SKM-1 (cell line): ENCODE measurements at regions not wholly inside any gene's neighbourhood (a gene's known extent, or its start where the extent isn't known, plus 50 kb on each side); places are given as distances from the start of the nearest gene placed in this dataset.
"Not testable (repeated sequence)": the region's sequence is repeated elsewhere in the genome, so short reads cannot be mapped to it uniquely, and the experiment has no call there.

Experiments
- DNase-seq: peaks from one replicate; lab custom pipeline; 2025; ENCODE audit not compliant: unreplicated experiment; lab: John Stamatoyannopoulos, UW

DNA sequence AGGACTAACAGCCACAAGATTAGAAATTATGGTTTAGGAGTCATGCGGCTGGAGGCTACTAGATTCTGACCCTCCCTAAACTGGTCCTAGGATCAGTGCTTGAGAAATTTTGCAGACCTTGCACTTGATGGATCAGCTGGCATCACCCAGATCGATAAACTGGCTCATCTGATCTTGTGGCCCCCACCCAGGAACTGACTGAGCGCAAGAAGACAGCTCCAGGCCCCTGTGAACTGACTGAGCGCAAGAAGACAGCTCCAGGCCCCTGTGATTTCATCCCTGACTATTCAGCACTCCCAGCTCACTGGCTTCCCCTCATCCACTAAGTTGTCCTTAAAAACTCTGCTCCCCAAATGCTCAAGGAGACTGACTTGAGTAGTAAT is 67.8 kb downstream of the MRPL36 start:
- DNase-seq: not testable (repeated sequence)

DNA sequence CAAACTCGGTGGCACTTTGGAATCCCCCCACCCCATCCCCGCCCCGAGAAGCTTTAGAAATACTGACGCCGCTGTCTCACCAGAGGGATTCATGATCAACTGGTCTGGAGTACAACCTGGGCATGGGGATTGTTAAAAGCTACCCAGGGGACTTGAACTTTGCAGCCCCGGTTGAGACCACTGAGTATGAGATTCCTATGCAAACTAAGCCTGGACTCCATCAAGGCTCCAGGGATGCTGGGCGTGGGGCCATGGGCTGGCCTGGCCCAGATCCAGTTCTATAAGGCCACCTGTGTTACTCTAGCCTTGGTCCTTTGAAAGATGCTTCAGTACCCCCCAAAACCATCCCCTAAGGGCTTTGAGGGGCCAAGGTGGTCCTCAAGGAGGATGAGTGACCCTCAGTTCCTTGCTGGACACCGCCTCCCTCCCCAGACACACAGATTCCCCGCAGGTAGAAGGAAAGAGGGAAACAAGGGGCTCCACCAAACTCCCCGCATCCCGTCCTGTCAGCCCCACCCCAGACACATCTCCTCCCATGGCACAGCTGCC is 68.5 kb downstream of the MRPL36 start:
- DNase-seq: no peak

DNA sequence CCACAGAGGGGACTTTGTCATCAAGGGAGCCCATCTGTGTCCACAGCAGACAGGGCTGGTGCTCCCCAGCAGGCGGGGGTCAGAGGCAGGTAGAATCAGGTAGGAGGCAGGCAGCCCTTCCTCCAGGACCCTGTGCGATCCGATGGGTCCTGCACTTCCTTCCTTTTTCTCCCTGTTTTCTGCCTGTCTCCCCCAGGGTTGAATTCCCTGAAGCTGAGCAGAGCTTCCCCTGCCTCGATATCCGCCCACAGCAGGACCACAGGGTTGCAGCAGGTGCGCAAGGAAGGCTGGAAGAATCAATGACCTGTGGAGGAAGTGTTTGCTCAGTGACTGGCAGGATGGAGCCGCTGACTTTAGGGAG is 69.2 kb downstream of the MRPL36 start:
- no peak for DNase-seq

DNA sequence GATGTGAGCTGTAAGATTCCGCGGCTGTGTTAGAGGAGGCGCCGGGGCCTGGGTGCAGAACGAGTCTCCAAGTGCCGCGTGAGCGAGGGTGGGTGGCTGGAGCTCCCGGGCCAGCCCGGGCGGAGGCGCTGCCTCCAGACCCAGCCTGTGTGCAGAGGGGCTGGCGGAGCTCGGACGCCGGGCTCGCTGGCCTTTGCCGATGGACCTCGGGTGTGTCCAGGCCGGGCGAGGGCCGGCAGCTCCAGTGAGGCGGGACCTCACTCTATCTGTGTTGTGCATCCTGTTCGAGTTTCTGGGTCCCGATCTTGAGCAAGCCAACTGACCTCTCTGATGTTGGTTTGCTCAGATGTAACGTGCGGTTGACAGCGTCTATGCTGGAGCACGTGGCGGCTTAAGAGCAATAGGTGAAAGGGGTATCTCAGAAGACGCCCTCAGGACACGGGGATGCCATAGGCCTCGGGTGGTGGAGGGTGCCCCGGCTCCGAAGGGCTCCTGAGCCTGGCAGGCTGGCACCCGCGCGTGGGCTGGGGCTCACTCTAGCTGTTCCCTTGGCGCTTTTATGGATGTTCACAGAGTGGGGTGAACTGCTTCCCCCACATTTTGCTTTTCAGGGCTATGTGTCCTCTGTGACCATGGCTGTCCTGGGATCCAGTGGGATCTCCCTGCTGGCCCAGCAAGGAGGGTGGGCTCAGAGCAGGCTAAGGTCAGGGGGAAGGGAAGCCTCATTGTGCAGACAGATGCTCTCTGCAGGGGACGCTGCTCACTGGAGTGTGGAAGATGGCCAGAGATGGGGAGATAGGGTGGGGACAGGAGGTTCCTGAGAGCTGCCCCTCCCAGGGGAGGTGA is 69.8 kb downstream of the MRPL36 start:
- no peak for DNase-seq

DNA sequence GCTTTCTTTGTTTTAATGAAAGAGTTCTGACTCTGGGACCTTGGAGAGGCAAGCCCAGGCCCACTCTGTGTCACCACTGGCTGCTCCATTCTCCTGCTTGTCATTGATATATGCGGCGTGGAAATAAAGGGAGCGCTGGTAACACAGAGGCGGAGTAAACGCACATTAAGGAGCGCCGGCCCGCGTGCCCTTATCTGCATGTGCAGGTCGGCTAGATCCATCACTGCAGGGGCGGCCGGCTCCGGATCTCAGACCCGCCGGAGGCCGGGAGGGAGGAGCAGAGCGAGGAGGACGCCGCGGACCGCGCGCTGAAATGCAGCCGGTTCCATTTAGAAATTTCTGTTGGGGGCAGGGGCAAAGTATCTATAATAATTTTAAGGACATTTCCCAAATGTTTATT is 70.8 kb downstream of the MRPL36 start:
- no peak for DNase-seq

DNA sequence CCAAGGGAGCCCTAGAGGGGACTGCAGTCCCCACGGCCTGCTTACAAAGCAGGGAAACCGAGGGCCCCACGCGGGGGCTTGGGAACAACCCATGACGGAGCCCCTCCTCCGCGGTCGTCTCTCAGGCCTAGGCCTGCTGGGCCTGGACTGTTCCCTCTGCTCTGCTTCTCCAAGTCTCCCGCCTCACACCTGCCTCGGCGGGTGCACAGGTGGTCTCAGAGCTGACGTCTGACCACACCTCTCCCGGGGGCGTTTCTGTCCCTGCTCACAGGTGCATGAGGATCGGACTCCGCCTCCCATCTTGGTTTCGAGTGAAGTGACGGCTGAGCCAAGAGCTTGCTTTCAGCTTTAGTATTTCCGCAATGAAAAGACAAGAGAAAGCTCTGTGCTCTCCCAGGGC is 72.1 kb downstream of the MRPL36 start:
- DNase-seq: no peak

DNA sequence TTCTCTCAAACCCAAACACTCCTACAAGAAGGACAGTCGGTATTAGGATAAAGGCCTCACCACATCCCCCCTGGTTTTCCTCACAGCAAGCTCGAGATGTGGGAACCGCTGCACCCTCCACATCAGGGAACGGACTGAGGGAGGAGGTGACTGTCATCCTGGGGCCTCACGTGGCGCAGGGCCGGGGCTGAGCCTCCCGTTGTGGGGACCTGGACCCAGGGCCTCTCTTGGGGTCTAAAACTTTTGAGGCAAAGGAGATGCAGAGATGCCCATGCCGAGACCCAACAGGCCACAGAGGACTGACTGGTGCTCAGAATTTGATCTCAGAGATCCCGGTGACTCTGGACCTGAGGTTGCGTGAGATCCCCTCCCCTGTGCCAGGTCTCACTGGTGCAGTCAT is 72.7 kb downstream of the MRPL36 start:
- no peak for DNase-seq

DNA sequence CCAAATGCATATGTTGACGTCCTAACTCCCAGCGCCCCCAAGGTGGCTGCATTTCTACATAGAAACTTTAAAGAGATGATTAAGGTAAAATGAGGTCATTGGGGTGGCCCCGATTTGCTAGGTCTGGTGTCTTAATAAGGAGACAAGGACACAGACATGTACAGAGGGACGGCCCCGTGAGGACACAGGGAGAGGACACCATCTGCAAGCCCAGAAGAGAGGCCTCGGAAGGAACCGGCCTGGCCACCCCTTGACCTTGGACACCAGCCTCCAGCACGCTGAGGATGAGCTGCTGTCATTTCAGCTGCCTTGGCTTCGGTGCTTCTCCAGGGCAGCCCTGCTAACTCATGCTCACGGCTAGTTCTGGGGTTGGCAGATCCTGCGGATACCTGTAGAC is 73.2 kb downstream of the MRPL36 start:
- no peak for DNase-seq

DNA sequence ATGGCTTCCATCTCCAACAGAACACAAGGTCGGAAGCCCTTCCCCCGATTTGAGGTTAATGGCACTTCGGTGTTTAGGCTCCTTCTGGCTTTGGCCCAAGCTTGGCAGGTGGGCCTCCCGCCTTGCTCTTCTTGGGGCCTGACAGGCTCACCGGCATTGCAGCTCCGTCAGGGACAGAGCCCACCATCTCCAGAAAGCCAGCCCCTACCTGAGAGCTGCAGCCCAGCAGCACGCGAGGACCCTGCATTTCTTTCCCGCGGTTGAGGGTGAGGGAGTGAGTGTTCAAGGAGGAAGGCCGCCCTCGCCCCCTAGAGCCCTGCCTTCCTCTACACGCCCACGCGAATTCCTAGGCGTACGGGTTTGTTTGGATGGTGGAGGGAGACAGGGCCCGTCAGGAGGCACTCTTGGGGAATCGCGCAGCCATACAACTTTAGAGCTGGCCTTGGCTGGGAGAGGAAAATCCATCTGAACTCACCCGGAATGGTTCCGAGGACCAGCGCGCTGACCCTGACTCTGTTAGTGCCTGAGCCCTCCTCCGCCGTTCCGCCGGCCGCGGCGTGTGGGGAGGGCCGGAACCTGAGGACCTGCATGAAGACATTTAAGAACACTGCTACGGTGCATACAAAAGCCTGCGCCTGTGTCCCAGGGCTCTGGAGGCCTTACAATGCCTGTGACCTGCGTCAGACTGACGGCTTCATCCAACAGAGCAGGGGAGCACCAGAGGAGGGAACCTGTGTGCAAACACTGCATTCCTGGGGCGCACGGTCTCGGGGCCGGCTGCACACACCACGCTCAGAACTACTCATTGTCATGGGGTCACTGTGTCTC is 73.8 kb downstream of the MRPL36 start:
- DNase-seq: no peak

DNA sequence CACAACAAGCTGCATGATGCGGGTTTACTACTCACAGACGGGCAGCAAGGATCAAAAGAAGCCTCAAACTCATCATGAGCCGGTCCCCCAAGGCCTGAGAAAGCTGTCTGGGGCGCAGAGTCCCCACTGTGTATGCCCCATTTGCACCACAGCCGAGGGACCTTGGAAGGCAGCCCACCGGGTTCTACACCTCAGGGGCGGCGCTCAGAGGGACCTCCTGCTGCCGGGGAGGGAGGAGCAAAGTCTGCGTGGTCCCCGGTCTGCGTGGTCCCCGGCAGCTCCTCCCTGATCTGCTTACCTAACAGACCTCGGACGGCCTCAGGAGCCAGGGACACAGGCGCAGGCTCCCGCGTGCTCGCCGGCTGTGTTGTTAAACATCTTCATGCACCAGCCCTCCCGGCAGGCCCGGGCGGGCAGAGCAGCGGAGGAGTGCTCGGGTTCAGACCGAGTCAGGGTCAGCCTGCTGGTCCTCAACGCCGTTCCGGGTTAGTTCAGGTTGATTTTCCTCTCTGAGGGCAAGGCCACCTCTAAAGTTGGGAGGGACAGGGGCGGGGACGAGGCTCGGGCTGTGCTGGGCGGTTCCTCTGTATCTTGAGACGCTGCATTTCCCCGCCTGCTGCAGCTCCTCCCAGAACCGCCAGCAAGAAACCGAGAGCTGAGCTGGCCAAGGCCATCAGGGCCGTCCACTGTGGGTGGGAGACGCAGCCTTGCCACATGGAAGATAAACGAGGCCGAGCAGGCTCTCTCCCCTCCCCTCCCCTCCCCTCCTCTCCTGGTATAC is 74.6 kb downstream of the MRPL36 start:
- no peak for DNase-seq

DNA sequence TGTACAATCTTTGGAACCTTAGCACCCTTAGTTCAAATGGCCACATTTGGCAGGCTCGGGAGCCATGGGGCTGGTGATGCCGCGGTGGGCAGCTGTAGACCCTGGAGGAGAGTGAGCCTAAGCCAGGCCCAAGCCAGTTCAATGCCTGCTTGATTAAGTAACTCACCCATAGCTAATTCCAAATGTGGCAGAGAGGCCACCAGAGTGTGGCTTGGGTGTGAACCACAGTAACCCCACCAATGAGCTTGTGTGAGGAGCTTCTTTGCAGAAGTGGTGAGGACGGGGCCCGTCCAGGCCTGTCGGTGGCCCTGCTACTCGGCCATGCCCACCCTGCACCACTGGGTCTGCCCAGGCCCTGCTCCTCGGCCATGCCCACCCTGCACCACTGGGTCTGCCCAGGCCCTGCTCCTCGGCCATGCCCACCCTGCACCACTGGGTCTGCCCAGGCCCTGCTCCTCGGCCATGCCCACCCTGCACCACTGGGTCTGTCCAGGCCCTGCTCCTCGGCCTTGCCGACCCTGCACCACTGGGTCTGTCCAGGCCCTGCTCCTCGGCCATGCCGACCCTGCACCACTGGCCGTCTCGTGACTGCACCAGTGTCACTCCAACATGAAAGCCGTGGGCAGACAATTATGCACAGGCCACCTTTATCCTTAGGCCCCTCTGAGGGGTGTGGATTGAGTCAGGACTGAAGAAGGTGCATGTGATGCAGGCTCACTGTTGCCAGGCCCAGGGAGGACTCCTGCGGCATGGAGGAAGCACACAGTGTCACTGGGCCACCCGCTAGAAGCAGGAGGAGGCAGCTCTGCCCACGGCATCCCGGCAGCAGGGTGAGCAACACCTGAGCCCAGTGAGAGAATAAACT is 75.4 kb downstream of the MRPL36 start:
- no peak for DNase-seq

DNA sequence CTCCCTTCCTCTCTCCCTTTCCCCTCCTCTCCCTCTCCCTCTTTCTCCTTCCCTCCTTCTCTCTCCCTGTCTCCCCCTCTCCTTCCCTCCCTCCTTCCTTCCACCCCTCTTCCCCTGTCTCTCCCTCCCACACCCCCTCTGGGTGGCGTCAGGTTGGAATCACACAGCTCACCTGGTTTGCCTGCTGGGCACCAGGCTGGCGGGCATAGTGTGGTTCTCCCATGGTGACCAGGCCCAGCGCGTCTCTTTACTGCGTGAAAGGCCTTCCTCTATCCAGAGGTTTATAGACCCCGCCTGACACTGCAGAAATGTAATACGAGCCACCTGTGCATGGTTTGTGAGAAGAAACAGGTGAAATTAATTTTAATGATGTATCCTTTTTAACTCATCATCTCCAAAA is 76.2 kb downstream of the MRPL36 start:
- DNase-seq: no peak

DNA sequence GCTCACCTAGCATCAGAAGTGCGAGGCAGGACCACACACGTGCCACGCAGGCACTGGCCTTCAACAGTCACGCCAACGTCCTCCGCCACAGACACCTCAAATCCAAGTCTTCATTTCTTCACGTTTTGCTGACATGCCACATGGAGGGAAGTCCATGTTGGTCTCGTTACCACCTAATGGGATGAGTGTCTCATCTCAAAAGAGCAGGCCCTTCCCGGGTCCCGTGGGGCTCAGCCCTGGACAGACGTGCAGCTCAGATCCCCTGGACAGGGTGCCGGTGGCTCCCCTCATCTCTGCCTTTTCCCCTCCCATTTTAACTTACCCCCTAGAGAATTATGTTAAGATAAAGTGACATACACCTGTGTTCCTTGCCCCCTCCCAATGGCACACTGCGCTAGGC is 76.8 kb downstream of the MRPL36 start:
- DNase-seq: no peak

DNA sequence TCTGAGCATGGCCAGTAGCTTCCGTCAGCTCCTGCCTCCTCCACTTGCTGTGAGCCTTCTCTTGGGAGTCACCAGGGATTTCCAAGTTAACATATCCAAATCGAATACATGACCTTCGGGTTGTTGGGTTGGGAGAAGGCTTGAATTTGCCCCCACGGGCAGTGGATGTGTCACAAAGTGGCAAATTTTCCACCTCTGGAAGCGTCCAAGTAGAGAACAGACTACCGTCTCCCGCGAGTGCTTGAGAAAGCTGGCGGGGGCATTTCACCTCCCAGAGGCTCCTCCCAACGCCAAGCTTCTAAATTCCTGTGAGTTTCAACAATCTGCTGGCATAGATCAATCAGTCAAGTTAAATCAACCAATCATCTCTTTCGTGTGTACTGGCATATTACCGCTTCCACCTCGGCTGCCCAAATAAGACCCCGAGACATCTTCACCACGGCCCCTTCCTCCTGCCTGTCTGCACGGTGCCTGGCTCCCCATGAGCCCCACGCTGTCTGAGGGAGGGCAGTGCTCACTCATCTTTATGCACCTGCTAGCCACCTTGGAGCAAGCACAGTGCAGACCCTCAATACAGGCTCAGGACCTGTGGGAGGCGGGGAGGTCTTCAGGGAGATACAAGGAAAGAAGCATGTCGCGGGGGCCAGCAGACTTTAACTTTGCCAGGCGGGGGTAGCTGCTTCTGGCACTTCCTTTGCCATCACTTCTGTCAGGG is 79.1 kb downstream of the MRPL36 start:
- DNase-seq: no peak

DNA sequence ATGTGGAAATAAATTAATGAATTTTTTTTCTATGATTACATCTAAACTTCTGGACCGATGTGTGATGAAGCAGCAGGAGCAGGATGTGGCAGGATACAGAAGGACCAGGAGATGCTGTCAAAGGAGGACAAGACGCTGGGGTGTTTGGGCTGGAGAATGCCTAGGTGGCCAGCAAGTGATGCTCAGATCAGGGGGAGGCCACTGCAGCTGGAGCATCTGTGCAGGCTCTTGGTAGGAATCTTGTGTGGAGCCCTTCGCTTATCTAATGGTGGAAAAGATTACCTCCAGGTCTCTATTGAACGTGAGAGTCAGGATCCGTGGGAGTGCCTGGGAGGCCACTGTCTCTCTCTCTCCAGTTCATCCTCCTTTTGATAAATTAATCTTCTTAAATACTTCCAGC is 79.8 kb downstream of the MRPL36 start:
- no peak for DNase-seq

DNA sequence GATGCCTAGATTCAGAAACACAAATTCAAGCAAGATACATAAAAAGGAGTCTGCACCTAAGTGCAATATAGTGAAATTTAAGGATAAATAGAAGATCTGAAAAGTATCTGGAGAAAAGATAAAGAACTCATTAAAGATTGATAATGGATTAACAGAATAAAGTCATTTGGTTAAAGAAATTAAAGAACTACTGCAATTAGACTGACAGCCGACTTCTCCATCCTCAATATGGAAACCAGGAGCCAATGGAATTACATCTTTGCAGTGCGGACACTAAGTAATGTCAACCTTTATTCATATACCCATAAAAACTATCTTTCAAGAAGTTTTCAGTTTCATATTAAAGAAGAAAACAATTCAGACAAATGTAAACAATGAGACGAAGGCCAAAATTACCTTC is 81.0 kb downstream of the MRPL36 start:
- no peak for DNase-seq

DNA sequence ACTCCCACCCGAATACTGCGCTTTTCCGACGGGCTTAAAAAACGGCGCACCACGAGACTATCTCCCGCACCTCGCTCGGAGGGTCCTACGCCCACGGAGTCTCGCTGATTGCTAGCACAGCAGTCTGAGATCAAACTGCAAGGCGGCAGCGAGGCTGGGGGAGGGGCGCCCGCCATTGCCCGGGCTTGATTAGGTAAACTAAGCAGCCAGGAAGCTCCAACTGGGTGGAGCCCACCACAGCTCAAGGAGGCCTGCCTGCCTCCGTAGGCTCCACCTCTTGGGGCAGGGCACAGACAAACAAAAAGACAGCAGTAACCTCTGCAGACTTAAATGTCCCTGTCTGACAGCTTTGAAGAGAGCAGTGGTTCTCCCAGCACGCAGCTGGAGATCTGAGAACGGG is 89.5 kb downstream of the MRPL36 start:
- not testable (repeated sequence) for DNase-seq

DNA sequence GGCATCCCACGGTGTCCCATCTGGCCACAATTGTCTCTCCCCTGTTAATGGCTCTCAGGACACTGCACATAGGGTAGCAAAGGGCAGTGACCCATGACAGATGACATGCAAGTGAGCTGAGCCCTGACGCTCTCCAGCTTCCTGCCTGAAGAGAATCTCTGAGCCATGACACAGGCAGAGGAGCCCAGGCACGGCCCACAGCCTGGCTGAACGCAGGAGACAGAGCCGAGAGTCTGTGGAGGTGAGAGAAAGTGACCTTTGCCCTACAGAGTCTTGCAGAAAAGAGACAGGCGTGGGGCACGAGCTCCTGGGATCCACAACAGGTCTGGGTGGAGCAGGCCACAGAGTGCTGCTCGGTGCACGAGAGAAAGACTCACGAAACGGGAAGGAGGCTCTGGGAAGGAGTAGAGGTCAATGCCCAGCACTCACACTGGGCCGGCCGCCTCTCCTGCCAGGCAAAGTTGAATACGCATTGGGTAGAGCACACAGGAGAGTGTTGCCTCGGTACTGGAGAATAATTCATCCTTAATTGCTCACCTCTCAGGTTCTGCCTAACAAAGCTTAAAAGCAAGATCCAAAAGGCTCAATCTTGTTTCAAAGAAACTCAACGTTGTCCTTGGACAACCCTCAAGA is 90.3 kb downstream of the MRPL36 start:
- no peak for DNase-seq

DNA sequence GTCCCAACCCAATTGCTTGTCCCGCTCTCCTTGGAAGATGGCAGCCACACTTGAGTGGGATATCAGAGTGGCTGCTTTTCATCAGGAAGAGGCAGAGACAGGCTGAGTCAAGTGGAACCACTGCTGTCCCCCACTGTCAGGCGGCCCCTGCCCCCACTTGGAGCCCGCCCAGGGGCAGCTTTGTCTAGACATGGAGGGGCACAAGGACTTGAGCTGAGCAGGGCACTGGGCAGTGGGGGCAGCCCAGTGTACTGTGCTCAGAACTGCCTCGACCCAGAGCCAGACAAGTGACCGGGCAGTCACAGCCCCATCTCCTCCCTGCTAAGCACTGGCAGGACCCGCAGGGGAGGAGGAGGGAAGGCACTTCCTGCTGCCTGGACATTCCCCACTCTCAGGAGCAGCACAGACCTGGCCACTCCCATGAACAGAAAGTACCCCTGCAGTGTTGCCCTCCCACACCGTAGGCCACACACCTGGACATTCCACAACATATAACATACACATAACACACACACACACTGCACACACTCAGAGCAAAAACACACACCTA is 91.0 kb downstream of the MRPL36 start:
- DNase-seq: no peak
